ENCODE measurements at regions not wholly inside any gene's neighbourhood (a gene's known extent, or its start where the extent isn't known, plus 50 kb on each side); places are given as distances from the start of the nearest gene placed in this dataset.
"Not testable (repeated sequence)": the region's sequence is repeated elsewhere in the genome, so short reads cannot be mapped to it uniquely, and the experiment has no call there.

- WGBS, 2 donors, result 72 to 76% methylated on average over 3 of the region's 3 CpGs
- not testable (repeated sequence) for H3K27ac ChIP-seq, H3K4me3 ChIP-seq
Measured at GRCh38 chr1:242985096-242985495, 270.0 kb downstream of the CEP170 start.

GRCh38 chr1:242973341-242973740 is 281.7 kb downstream of the CEP170 start:
- not testable (repeated sequence) for H3K9me3 ChIP-seq; H3K4me1 ChIP-seq; H3K27me3 ChIP-seq; H3K4me3 ChIP-seq; DNase-seq; H3K27ac ChIP-seq; ATAC-seq (ENCODE audit: low FRiP score in 2 of 2); H3K36me3 ChIP-seq
- WGBS, 2 donors, result 89 to 90% methylated on average over 3 of the region's 3 CpGs

More at GRCh38 chr1:242985096-242985495, 270.0 kb downstream of the CEP170 start:
- H3K27me3 ChIP-seq; H3K9me3 ChIP-seq; H3K4me1 ChIP-seq; ATAC-seq (ENCODE audit: low FRiP score in 2 of 2); DNase-seq; H3K36me3 ChIP-seq: not testable (repeated sequence)

GRCh38 chr1:242966892-242967291 is 288.2 kb downstream of the CEP170 start:
- Histone ChIP-seq H3K4me3 (no peak overlapping the region), H3K27ac (no peak overlapping the region), H3K9me3 (peaks cover 0 to 4% (median 0%) of the 10 kb centered on the region in 4 donors), H3K4me1 (no peaks in the 10 kb centered on the region), H3K36me3 (no peaks in the 10 kb centered on the region), H3K27me3 (no peaks in the 10 kb centered on the region)
- 79 to 93% methylated on average over 3 of the region's 3 CpGs for WGBS, 2 donors
- ATAC-seq (ENCODE audit: low FRiP score in 2 of 2) (no peak), DNase-seq (no peak)
- TF ChIP-seq EP300 (IDR thresholded peaks at IDR 0.05), result no peak
- TF ChIP-seq POLR2A (IDR thresholded peaks at IDR 0.05), result no peak
- no peak for TF ChIP-seq CTCF (IDR thresholded peaks at IDR 0.05)
- no peak for TF ChIP-seq POLR2AphosphoS5 (IDR thresholded peaks at IDR 0.05)

- not testable (repeated sequence) for H3K27ac ChIP-seq; H3K27me3 ChIP-seq; H3K9me3 ChIP-seq; H3K36me3 ChIP-seq; H3K4me3 ChIP-seq; DNase-seq; H3K4me1 ChIP-seq; ATAC-seq (ENCODE audit: low FRiP score in 2 of 2)
- WGBS, 2 donors, result 70% methylated on average over 3 of the region's 3 CpGs
Measured at GRCh38 chr1:242959397-242959796, 295.7 kb downstream of the CEP170 start.

GRCh38 chr1:242954945-242955344 is 300.1 kb downstream of the CEP170 start:
- H3K9me3 ChIP-seq; DNase-seq; H3K4me1 ChIP-seq; H3K27me3 ChIP-seq; H3K4me3 ChIP-seq; H3K27ac ChIP-seq; H3K36me3 ChIP-seq; ATAC-seq (ENCODE audit: low FRiP score in 2 of 2): not testable (repeated sequence)
- 97% methylated on average over 3 of the region's 3 CpGs for WGBS, 2 donors

- H3K27me3 ChIP-seq, result no peaks in the 10 kb centered on the region
- H3K4me3 ChIP-seq, result no peak overlapping the region
- TF ChIP-seq POLR2A (IDR thresholded peaks at IDR 0.05), result no peak
- TF ChIP-seq POLR2AphosphoS5 (IDR thresholded peaks at IDR 0.05), result no peak
- TF ChIP-seq EP300 (IDR thresholded peaks at IDR 0.05), result no peak
- no peak for TF ChIP-seq CTCF (IDR thresholded peaks at IDR 0.05)
- ATAC-seq (ENCODE audit: low FRiP score in 2 of 2) (peak in 1 of 2 donors; percentile 57), DNase-seq (peak in 1 of 2 donors; percentile 31)
- H3K4me1 ChIP-seq, result no peaks in the 10 kb centered on the region
- H3K27ac ChIP-seq, result no peak overlapping the region
- 70 to 79% methylated on average over 2 of the region's 3 CpGs for WGBS, 2 donors
- H3K36me3 ChIP-seq, result no peaks in the 10 kb centered on the region
- no peaks in the 10 kb centered on the region for H3K9me3 ChIP-seq
Measured at GRCh38 chr1:242946206-242946605, 308.9 kb downstream of the CEP170 start.

- H3K4me3 ChIP-seq; H3K36me3 ChIP-seq; H3K27ac ChIP-seq; H3K27me3 ChIP-seq; ATAC-seq (ENCODE audit: low FRiP score in 2 of 2); H3K4me1 ChIP-seq; H3K9me3 ChIP-seq: not testable (repeated sequence)
- TF ChIP-seq CTCF (IDR thresholded peaks at IDR 0.05), result peak in 1 of 6 experiments; percentile 22
- 22 to 59% methylated on average over 4 to 8 of the region's 11 CpGs for WGBS, 2 donors
- DNase-seq, result peak; percentile 26 to 51
Measured at GRCh38 chr1:242936725-242937124, 318.4 kb downstream of the CEP170 start.

- H3K27ac ChIP-seq, DNase-seq, H3K4me1 ChIP-seq, H3K4me3 ChIP-seq, H3K9me3 ChIP-seq, H3K27me3 ChIP-seq, H3K36me3 ChIP-seq: not testable (repeated sequence)
- 29 to 50% methylated on average over 6 of the region's 6 CpGs for WGBS, 2 donors
- peak in 1 of 2 donors; percentile 45 for ATAC-seq (ENCODE audit: low FRiP score in 2 of 2)
Measured at GRCh38 chr1:242924717-242925116, 330.4 kb downstream of the CEP170 start.

- DNase-seq; H3K9me3 ChIP-seq; H3K27ac ChIP-seq; H3K4me3 ChIP-seq; H3K4me1 ChIP-seq; ATAC-seq (ENCODE audit: low FRiP score in 2 of 2); H3K27me3 ChIP-seq; H3K36me3 ChIP-seq: not testable (repeated sequence)
- WGBS, 2 donors, result 90 to 94% methylated on average over 3 of the region's 3 CpGs
Measured at GRCh38 chr1:242923603-242924002, 331.5 kb downstream of the CEP170 start.

GRCh38 chr1:242914729-242915128 is 340.4 kb downstream of the CEP170 start:
- not testable (repeated sequence) for DNase-seq; H3K9me3 ChIP-seq; ATAC-seq (ENCODE audit: low FRiP score in 2 of 2); H3K36me3 ChIP-seq; H3K4me3 ChIP-seq; H3K27me3 ChIP-seq; H3K27ac ChIP-seq; H3K4me1 ChIP-seq
- 36 to 59% methylated on average over 4 of the region's 4 CpGs for WGBS, 2 donors

Data from upper lobe of left lung (tissue), 6 donors.